Tibial nerve (tissue), 4 donors: ENCODE measurements at regions not wholly inside any gene's neighbourhood (a gene's known extent, or its start where the extent isn't known, plus 50 kb on each side); places are given as distances from the start of the nearest gene placed in this dataset.

ENCODE experiments used
- DNase-seq, 2 donors: peaks; one replicate each; pipeline ENCODE4 v3.0.0-alpha.2; 2019; ENCODE audit warnings: low spot score in 2 of 2
- H3K27ac ChIP-seq, 4 donors: fragments of 200-600 bp; sonication (generic) in 3 of 4; one replicate each; pipeline ENCODE4 v1.5.1; 2017 to 2019; ENCODE audit warnings: mild to moderate bottlenecking in 1 of 4
- H3K27me3 ChIP-seq, 2 donors: fragments of 200-600 bp; sonication (generic) in 1 of 2; one replicate each; pipeline versions ENCODE4 v1.5.1 to v1.6.0; 2017 to 2019
- H3K36me3 ChIP-seq, 3 donors: fragments of 200-600 bp; sonication (generic); one replicate each; pipeline ENCODE4 v1.5.1; 2018 to 2019
- H3K4me1 ChIP-seq, 4 donors: fragments of 200-600 bp; sonication (generic) in 3 of 4; one replicate each; pipeline ENCODE4 v1.5.1; 2017 to 2019
- H3K4me3 ChIP-seq, 4 donors: fragments of 200-600 bp; sonication (generic) in 3 of 4; one replicate each; pipeline ENCODE4 v1.5.1; 2017 to 2019; ENCODE audit warnings: mild to moderate bottlenecking in 1 of 4, moderate library complexity in 1 of 4
- H3K9me3 ChIP-seq, 4 donors: fragments of 200-600 bp; sonication (generic) in 3 of 4; one replicate each; pipeline ENCODE4 v1.5.1; 2017 to 2019
- CTCF ChIP-seq, 5 experiments: fragments of 200-600 bp in 3 of 5; fragments of 450-650 bp in 2 of 5; sonication (generic) in 3 of 5; IDR thresholded peaks; one replicate each; pipeline ENCODE4 v1.5.1; 2016 to 2019; ENCODE audit warnings: antibody characterized with exemption in 5 of 5, mild to moderate bottlenecking in 3 of 5, moderate library complexity in 2 of 5
- EP300 ChIP-seq, 2 donors: sonication (generic); formaldehyde crosslinking; IDR thresholded peaks; one replicate each; pipeline ENCODE4 v1.6.1; 2017; ENCODE audit warnings: antibody characterized with exemption in 2 of 2, mild to moderate bottlenecking in 1 of 2
- POLR2A ChIP-seq, 2 donors: fragments of 450-650 bp; IDR thresholded peaks; one replicate each; pipeline ENCODE4 v1.6.1; 2017; ENCODE audit warnings: antibody characterized with exemption in 2 of 2, mild to moderate bottlenecking in 2 of 2, moderate library complexity in 2 of 2
- WGBS, 2 donors: methylation state at CpG; one replicate each; pipeline ENCODE4 v1.1.5; 2018; 5-methylcytosine and 5-hydroxymethylcytosine counted together

DNA sequence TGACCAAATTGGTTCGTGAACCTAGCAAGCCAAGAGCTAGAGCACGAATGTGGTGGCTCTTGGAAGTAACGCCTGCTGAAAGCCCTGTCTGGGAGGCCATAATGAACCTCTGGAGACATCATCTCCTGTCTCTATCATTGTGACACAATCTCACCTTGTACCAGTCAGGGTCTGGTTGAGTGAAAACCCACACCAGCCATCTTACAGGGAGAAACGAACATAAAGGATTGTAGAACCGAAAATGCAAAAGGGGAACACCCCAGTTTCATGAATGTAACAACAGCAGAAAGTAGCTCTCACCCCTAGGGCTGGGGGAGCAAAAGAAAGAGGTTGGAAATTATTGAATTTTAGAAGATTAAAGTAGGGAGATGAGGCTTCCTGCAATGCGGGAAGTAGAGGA lies 50.9 kb upstream of the TAB2 start:
- no peak for DNase-seq
- H3K4me1 ChIP-seq = peaks cover 0 to 2% (median 0%) of the 10 kb centered on the region in 4 donors
- H3K27me3 ChIP-seq = no peaks in the 10 kb centered on the region
- WGBS, 2 donors = 80 to 82% methylated on average over 6 of the region's 6 CpGs
- no peaks in the 10 kb centered on the region for H3K36me3 ChIP-seq
- TF ChIP-seq CTCF (IDR thresholded peaks at IDR 0.05) = no peak
- TF ChIP-seq POLR2A (IDR thresholded peaks at IDR 0.05) = no peak
- no peak for TF ChIP-seq EP300 (IDR thresholded peaks at IDR 0.05)
- H3K27ac ChIP-seq = no peak overlapping the region
- H3K9me3 ChIP-seq = no peaks in the 10 kb centered on the region
- no peak overlapping the region for H3K4me3 ChIP-seq

DNA sequence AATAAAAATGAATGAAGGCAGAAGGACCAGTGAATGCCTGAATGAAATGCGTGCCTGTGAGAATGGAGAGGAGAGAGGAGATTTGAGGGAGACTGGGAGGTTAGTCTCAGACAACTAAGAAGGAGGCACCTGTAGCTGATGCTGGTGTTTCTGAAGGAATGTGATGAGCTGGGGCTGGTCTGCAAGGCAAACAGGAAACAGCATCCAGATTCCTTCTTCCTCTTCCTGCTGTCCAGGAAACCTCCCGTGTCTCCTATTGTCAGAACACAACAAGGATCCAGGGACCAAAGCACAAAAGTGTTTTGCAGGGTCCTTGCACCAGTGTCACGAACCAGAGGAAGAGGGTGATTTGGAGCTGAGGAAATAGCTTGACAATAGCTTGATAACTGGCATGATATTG lies 50.4 kb upstream of the TAB2 start:
- TF ChIP-seq POLR2A (IDR thresholded peaks at IDR 0.05) = no peak
- no peak for TF ChIP-seq CTCF (IDR thresholded peaks at IDR 0.05)
- no peak for TF ChIP-seq EP300 (IDR thresholded peaks at IDR 0.05)
- 74% methylated on average over 3 of the region's 3 CpGs for WGBS, 2 donors

GRCh38 chr6:149267513-149268043 lies 49.9 kb upstream of the TAB2 start:
- TF ChIP-seq CTCF (IDR thresholded peaks at IDR 0.05) (no peak), POLR2A (IDR thresholded peaks at IDR 0.05) (no peak), EP300 (IDR thresholded peaks at IDR 0.05) (no peak)
- Histone ChIP-seq H3K9me3 (peaks cover 0 to 4% (median 0%) of the 10 kb centered on the region in 4 donors), H3K27me3 (no peaks in the 10 kb centered on the region), H3K27ac (no peak overlapping the region), H3K4me1 (peaks cover 0 to 4% (median 0%) of the 10 kb centered on the region in 4 donors), H3K4me3 (no peak overlapping the region), H3K36me3 (no peaks in the 10 kb centered on the region)
- 93 to 97% methylated on average over 12 of the region's 12 CpGs for WGBS, 2 donors
- DNase-seq = no peak

More for the DNA sequence above, 50.4 kb upstream of the TAB2 start:
- DNase-seq = no peak
- H3K27me3 ChIP-seq = no peaks in the 10 kb centered on the region
- peaks cover 0 to under 1% (median 0%) of the 10 kb centered on the region in 4 donors for H3K4me1 ChIP-seq
- no peaks in the 10 kb centered on the region for H3K36me3 ChIP-seq
- H3K4me3 ChIP-seq = no peak overlapping the region
- H3K9me3 ChIP-seq = no peaks in the 10 kb centered on the region
- no peak overlapping the region for H3K27ac ChIP-seq
